A204.1 (cell line): ENCODE measurements at regions not wholly inside any gene's neighbourhood (a gene's known extent, or its start where the extent isn't known, plus 50 kb on each side); places are given as distances from the start of the nearest gene placed in this dataset.

Experiments used
- FAIRE-seq: peaks from 2 replicates; lab custom pipeline; 2012; peaks lifted over from hg19 to GRCh38; lab: Jason Lieb, UNC

GRCh38 chr5:160940725-160941124, 88.7 kb upstream of the ATP10B start:
- no peak for FAIRE-seq

GRCh38 chr5:160938532-160938931, 86.5 kb upstream of the ATP10B start:
- no peak for FAIRE-seq

DNA sequence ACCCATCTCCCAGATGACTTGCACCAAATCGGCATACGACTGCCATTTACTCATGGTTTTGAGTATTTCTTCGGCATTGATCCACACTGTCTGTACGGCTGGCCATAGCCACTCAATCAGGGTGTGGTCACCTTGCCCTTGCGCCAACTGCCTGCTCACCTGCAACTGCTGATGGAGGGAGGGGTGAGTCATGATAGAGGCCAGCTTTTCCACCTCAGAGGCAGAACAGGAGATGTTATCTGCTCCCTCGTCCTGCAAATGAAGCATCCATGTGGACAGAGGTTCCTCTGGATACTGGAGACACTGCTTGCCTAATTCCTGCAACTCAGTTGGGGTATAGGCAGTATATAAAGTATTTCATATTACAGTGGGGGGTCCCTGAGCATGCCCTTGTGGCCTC, 85.6 kb upstream of the ATP10B start:
- FAIRE-seq: no peak

DNA sequence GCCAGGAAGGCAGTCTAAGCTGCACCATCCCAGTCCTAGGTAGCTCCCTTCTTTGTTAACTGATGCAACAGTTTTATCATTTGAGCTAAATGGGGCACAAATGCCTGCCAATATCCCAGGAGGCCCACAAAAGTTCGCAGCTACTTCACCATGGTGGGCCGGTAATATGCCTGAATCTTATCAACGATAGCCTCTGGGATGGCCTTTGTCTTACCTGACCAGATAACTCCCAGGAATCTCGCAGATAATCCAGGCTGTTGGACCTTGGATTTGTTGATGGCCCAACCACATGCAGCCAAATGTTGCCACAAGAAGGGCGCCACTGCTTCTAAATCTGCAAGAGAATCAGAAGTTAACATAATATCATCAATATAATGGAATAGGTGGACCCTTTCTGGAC, 83.8 kb upstream of the ATP10B start:
- FAIRE-seq: no peak

- no peak for FAIRE-seq
Observed at GRCh38 chr5:160931283-160931682, 79.3 kb upstream of the ATP10B start.

DNA sequence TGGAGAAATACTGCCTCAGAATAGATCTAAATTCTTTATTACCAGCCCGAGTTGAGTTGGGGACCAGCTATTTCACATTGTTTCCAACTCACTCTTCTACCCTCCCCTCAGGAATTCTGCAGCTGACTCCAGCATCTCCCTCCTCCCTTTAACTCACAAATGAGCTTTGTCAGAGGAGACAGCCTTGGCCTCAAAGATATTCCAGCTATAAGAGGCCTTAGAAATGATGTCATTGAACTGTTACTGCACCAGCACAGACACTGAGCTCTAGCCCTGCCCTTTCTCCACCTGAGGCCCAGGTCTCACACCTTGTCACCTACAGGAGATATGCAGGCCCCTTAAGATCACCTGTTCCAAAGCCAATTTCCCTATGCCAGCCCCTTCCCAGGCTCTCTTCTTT, 78.4 kb upstream of the ATP10B start:
- no peak for FAIRE-seq

GRCh38 chr5:160929906-160930305, 77.9 kb upstream of the ATP10B start:
- FAIRE-seq: no peak

GRCh38 chr5:160929360-160929759, 77.3 kb upstream of the ATP10B start:
- no peak for FAIRE-seq

- no peak for FAIRE-seq
Observed at GRCh38 chr5:160926428-160926827, 74.4 kb upstream of the ATP10B start.

DNA sequence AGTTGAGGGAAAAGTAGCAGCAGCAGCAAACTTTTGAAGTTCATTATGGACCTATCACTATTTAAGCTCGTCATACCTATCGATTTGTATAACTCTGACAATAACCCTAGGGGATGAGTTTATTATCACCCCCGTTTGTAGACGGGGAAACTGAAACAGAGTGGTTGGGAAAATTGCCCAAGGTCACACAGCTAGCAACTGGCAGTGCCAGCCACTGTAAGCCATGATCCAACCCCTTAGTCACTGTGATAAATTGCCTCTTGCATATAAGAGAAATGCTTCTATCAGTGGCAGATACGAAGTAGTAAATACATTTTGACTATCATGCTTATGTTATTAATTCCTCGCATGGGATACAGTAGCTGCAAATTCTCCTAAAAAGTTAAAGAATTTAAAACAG, 73.3 kb upstream of the ATP10B start:
- FAIRE-seq: no peak

- FAIRE-seq: no peak
Observed at GRCh38 chr5:160923936-160924710, 72.1 kb upstream of the ATP10B start.

DNA sequence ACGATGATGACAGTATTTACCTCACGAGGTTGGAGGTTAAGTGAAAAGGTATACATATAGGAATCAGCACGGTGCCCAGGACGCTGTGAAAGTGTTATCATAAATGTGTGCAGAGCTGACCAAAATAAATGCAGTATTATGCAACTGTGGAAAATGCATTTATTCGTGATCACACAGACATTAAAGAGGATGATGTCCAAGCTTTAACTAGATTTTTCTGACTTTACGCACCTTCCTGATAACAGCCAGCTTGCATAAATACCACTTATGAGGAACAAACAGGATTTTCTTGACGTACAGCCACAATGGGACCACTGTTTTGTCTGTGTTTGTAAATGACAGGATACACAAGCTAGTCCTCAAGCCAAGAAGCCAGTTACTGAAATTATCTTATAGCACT, 71.4 kb upstream of the ATP10B start:
- FAIRE-seq: no peak

- FAIRE-seq: no peak
Observed at GRCh38 chr5:160922311-160922710, 70.3 kb upstream of the ATP10B start.

DNA sequence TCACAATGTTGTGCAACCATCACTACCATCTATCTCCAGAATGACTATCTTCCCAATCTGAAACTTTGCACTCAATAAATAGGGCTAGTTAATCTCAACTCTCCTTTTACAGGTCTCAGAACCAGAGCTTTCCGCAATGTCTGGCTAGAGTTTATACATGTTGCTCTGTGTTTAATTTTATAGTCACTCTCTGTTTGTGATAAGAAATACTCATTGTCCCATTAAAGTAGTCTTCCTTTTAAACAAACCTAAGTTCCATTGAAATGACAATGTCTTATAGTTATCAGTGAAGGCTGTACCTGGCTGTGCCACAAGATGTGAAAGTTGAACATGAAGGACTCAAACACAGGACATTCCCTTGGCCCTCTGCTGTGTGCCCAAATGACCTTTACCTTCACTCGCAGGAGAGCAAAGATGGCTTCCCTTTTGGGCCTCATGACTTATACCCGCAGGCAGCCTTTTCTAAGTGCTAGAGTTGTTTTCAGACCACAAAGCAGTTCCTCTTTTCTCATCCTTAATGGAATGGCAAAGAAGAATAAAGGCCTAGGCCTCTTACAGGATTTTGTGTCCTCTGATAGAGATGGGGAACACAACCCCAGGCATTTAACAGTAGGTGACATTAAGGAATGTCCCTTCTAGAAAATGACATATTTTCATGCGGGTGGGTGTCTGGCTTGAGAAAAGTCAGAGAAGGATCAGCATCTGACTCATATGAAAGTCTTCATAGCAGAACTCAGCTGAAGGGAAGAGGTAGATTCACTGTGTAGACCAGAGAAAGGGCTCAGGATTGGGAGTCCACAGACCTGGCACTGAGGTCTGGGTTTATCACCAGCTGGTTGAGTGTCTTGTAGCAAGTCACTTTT, 69.6 kb upstream of the ATP10B start:
- no peak for FAIRE-seq

- no peak for FAIRE-seq
Observed at GRCh38 chr5:160919626-160920025, 67.6 kb upstream of the ATP10B start.

DNA sequence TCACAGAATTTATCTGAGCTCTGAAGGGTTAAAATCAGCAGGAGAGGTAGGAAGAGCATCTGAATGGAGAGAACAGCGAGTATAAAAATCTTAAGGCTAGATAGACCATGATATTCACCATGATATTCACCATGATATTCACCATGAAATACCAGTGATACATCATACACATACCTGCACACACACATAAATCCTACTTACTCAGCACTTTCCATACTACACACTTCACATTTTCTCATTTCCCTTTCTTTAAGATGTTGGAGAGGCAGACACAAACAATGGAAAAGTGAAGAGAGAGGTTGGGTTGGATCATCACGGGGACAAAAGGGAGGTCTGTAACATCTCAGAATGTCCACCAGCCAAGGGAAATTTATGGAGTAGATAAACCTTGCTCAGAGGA, 66.4 kb upstream of the ATP10B start:
- FAIRE-seq: no peak

DNA sequence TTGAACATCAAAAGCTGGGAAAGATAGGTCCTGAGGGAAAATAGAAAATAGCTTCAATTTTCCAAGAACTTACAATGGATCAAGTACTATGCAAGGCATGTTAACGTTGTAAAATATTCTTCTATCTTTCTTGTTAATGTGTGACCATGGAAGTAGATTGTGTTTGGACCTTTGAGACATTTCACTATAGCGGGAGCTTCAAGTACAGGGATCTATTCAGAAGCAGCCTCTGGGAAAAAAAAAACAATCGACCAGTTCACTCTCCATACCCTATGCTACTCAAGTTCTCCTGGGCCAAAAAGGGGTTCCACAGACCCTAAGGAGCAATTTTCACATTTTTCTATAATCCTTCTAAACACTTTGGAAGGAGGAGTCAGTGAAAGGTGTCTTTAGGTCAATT, 54.1 kb upstream of the ATP10B start:
- FAIRE-seq: no peak

DNA sequence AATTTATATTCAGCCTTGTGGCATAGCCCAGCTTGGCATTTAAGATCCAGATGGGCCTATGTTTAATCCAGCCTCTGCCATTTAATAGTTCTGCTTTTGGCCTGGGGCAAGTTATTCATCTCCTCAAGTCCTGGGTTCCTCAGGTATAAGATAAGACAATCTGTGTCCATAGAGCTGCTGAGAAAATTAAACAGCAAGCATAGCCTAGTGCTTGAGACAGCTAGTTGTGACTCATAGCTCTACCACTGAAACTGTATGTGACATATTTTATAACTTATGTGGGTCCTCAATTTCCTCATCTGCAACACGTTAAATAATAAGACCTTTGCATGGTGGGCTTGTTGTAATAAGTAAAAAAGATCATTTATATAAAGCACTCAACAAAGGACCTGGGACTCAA, 53.3 kb upstream of the ATP10B start:
- no peak for FAIRE-seq

- no peak for FAIRE-seq
Observed at GRCh38 chr5:160904591-160904990, 52.6 kb upstream of the ATP10B start.

- FAIRE-seq: no peak
Observed at GRCh38 chr5:160903551-160903950, 51.5 kb upstream of the ATP10B start.

- no peak for FAIRE-seq
Observed at GRCh38 chr5:160903076-160903475, 51.1 kb upstream of the ATP10B start.
